ENCODE measurements at regions not wholly inside any gene's neighbourhood (a gene's known extent, or its start where the extent isn't known, plus 50 kb on each side); places are given as distances from the start of the nearest gene placed in this dataset.

DNA sequence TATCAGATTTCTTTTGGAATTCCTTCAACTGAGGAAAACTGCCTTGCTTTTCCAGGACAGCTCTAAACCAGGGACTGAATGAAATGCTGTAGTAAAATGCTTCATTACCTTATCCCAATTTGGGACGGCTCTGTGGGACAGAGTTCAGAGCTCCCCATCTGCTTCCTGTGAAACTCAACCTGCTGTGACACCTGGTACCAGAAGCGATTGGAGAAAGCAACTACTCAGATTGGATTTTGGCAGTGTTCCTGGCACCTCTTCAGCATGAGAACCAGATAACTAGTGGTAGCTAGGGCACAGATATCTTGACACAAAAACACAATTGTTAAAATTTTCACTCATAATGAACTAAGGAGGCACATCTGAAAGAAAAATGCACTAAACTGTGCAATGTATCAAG, 539.1 kb downstream of the SI start:
- H3K9ac ChIP-seq, result no peak overlapping the region
- POLR2A ChIA-PET, result no interaction called here
- no peaks in the 10 kb centered on the region for H3K27me3 ChIP-seq (ENCODE audit: insufficient read depth)
- no peaks in the 10 kb centered on the region for H3F3A ChIP-seq (replicated peaks; ENCODE audit: insufficient read depth)
- H2AFZ ChIP-seq (ENCODE audit: low read depth), result no peak overlapping the region
- H3K9me2 ChIP-seq, result no peaks in the 10 kb centered on the region
- no peaks in the 10 kb centered on the region for H4K20me1 ChIP-seq (ENCODE audit: insufficient read depth)
- H3K36me3 ChIP-seq (replicated peaks in 1 of 2; ENCODE audit: control insufficient read depth in 1 of 2, insufficient read depth in 2 of 2, low read length in 1 of 2), result no peaks in the 10 kb centered on the region
- no peaks in the 10 kb centered on the region for H3K4me1 ChIP-seq (ENCODE audit: control insufficient read depth in 1 of 2, insufficient read depth in 2 of 2, low read depth in 1 of 2, low read length in 1 of 2)
- CTCF ChIA-PET, result interaction anchor here (0.5 to 0.9 kb wide), 2 partner anchors 9 to 207 kb away, joined by 3 read pairs; no protein-coding TSS in a partner anchor
- 28% methylated on average over 2 of the region's 2 CpGs for WGBS (ENCODE audit: low lambda C conversion rate)
- no peaks in the 10 kb centered on the region for H3K9me3 ChIP-seq
- H3K4me3 ChIP-seq (ENCODE audit: low read depth in 2 of 2, low read length in 1 of 2), result no peak overlapping the region
- no peak overlapping the region for H3K4me2 ChIP-seq
- H3K27ac ChIP-seq (ENCODE audit: low read depth in 2 of 2, low read length in 1 of 2), result no peak overlapping the region
- TF ChIP-seq RAD21 (IDR thresholded peaks at IDR 0.05; ENCODE audit: low read length) (no peak), FOXJ3 (CRISPR knock-in tag; IDR thresholded peaks at IDR 0.05) (no peak), GATA2 (CRISPR knock-in tag; IDR thresholded peaks at IDR 0.05) (no peak), CHD2 (IDR thresholded peaks at IDR 0.05; ENCODE audit: low read length, partially characterized antibody) (no peak), FOXM1 (IDR thresholded peaks at IDR 0.05; ENCODE audit: low read depth) (no peak), JUND (IDR thresholded peaks at IDR 0.05) (no peak), NFIC (IDR thresholded peaks at IDR 0.05; ENCODE audit: borderline replicate concordance) (no peak)
- H3K79me2 ChIP-seq (ENCODE audit: insufficient read depth), result no peaks in the 10 kb centered on the region
- no peak for DNase-seq

DNA sequence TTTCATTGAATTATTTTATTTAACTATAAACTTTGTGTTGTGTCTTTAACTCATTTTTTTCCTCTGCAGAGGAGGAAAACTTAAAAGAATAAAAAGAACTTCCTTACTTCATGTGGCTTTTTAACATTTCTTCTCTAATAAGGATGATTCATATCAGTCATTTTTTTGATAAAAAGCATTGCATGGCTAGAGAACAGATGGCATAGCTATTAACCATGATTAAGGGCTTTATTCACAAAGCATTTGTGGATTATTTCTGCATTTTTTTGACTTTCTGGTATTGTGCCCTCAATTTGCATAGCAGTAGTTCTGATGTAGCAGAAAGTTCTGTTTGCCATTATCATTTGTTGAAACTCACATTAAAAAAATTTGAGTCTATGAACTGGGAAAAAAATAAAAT, 540.8 kb downstream of the SI start:
- ChIA-PET CTCF (no interaction called here), POLR2A (no interaction called here)
- Histone ChIP-seq H3K27me3 (ENCODE audit: insufficient read depth) (no peaks in the 10 kb centered on the region), H3K9ac (no peak overlapping the region), H3K36me3 (replicated peaks in 1 of 2; ENCODE audit: control insufficient read depth in 1 of 2, insufficient read depth in 2 of 2, low read length in 1 of 2) (no peaks in the 10 kb centered on the region), H3K79me2 (ENCODE audit: insufficient read depth) (no peaks in the 10 kb centered on the region), H3K4me2 (no peak overlapping the region), H3K4me3 (ENCODE audit: low read depth in 2 of 2, low read length in 1 of 2) (no peak overlapping the region), H4K20me1 (ENCODE audit: insufficient read depth) (no peaks in the 10 kb centered on the region), H3K27ac (ENCODE audit: low read depth in 2 of 2, low read length in 1 of 2) (no peak overlapping the region), H3K4me1 (ENCODE audit: control insufficient read depth in 1 of 2, insufficient read depth in 2 of 2, low read depth in 1 of 2, low read length in 1 of 2) (no peaks in the 10 kb centered on the region), H3F3A (replicated peaks; ENCODE audit: insufficient read depth) (no peaks in the 10 kb centered on the region), H2AFZ (ENCODE audit: low read depth) (no peak overlapping the region), H3K9me2 (no peaks in the 10 kb centered on the region), H3K9me3 (no peaks in the 10 kb centered on the region)
- no peak for DNase-seq
- TF ChIP-seq, protein P1, sequence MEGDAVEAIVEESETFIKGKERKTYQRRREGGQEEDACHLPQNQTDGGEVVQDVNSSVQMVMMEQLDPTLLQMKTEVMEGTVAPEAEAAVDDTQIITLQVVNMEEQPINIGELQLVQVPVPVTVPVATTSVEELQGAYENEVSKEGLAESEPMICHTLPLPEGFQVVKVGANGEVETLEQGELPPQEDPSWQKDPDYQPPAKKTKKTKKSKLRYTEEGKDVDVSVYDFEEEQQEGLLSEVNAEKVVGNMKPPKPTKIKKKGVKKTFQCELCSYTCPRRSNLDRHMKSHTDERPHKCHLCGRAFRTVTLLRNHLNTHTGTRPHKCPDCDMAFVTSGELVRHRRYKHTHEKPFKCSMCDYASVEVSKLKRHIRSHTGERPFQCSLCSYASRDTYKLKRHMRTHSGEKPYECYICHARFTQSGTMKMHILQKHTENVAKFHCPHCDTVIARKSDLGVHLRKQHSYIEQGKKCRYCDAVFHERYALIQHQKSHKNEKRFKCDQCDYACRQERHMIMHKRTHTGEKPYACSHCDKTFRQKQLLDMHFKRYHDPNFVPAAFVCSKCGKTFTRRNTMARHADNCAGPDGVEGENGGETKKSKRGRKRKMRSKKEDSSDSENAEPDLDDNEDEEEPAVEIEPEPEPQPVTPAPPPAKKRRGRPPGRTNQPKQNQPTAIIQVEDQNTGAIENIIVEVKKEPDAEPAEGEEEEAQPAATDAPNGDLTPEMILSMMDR (IDR thresholded peaks at IDR 0.05), result no peak
- TF ChIP-seq FOSL2 (IDR thresholded peaks at IDR 0.05; ENCODE audit: borderline replicate concordance, low read depth), result no peak
- TF ChIP-seq GATA2 (CRISPR knock-in tag; IDR thresholded peaks at IDR 0.05), result no peak
- TF ChIP-seq, protein P2, sequence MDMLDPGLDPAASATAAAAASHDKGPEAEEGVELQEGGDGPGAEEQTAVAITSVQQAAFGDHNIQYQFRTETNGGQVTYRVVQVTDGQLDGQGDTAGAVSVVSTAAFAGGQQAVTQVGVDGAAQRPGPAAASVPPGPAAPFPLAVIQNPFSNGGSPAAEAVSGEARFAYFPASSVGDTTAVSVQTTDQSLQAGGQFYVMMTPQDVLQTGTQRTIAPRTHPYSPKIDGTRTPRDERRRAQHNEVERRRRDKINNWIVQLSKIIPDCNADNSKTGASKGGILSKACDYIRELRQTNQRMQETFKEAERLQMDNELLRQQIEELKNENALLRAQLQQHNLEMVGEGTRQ (IDR thresholded peaks at IDR 0.05; ENCODE audit: borderline replicate concordance, low read depth, low read length), result no peak
- TF ChIP-seq NRF1 (IDR thresholded peaks at IDR 0.05; ENCODE audit: low read depth, low read length), result no peak
- no peak for TF ChIP-seq SMC3 (IDR thresholded peaks at IDR 0.05; ENCODE audit: low read depth, low read length)
- TF ChIP-seq, protein P3, sequence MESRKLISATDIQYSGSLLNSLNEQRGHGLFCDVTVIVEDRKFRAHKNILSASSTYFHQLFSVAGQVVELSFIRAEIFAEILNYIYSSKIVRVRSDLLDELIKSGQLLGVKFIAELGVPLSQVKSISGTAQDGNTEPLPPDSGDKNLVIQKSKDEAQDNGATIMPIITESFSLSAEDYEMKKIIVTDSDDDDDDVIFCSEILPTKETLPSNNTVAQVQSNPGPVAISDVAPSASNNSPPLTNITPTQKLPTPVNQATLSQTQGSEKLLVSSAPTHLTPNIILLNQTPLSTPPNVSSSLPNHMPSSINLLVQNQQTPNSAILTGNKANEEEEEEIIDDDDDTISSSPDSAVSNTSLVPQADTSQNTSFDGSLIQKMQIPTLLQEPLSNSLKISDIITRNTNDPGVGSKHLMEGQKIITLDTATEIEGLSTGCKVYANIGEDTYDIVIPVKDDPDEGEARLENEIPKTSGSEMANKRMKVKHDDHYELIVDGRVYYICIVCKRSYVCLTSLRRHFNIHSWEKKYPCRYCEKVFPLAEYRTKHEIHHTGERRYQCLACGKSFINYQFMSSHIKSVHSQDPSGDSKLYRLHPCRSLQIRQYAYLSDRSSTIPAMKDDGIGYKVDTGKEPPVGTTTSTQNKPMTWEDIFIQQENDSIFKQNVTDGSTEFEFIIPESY (IDR thresholded peaks at IDR 0.05; ENCODE audit: borderline replicate concordance, low read depth), result no peak
- TF ChIP-seq SIN3A (IDR thresholded peaks at IDR 0.05; ENCODE audit: borderline replicate concordance, low read depth, low read length), result no peak
- TF ChIP-seq TCF12 (IDR thresholded peaks at IDR 0.05), result no peak
- TF ChIP-seq, protein P4, sequence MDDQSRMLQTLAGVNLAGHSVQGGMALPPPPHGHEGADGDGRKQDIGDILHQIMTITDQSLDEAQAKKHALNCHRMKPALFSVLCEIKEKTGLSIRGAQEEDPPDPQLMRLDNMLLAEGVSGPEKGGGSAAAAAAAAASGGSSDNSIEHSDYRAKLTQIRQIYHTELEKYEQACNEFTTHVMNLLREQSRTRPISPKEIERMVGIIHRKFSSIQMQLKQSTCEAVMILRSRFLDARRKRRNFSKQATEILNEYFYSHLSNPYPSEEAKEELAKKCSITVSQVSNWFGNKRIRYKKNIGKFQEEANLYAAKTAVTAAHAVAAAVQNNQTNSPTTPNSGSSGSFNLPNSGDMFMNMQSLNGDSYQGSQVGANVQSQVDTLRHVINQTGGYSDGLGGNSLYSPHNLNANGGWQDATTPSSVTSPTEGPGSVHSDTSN (IDR thresholded peaks at IDR 0.05), result no peak
- TF ChIP-seq RXRA (IDR thresholded peaks at IDR 0.05; ENCODE audit: borderline replicate concordance, low read depth), result no peak
- TF ChIP-seq RAD21 (IDR thresholded peaks at IDR 0.05; ENCODE audit: low read length), result no peak
- TF ChIP-seq RFX5 (IDR thresholded peaks at IDR 0.05; ENCODE audit: low read length), result no peak
- no peak for TF ChIP-seq MXI1 (IDR thresholded peaks at IDR 0.05; ENCODE audit: low read depth, low read length)
- no peak for TF ChIP-seq MEF2A (IDR thresholded peaks at IDR 0.05; ENCODE audit: borderline replicate concordance, low read depth)
- no peak for TF ChIP-seq YY1 (IDR thresholded peaks at IDR 0.05; ENCODE audit: low read depth)
- TF ChIP-seq CHD2 (IDR thresholded peaks at IDR 0.05; ENCODE audit: low read length, partially characterized antibody), result no peak

Data from SK-N-SH (cell line).